NCI-H1930 (cell line): ENCODE measurements at regions not wholly inside any gene's neighbourhood (a gene's known extent, or its start where the extent isn't known, plus 50 kb on each side); places are given as distances from the start of the nearest gene placed in this dataset.
A peak's percentile ranks its signal among the peaks of the same experiment; 100 is the strongest.

Experiments
- DNase-seq, 2 experiments: peaks; one replicate each; lab custom pipeline; 2025; lab: John Stamatoyannopoulos, UW

DNA sequence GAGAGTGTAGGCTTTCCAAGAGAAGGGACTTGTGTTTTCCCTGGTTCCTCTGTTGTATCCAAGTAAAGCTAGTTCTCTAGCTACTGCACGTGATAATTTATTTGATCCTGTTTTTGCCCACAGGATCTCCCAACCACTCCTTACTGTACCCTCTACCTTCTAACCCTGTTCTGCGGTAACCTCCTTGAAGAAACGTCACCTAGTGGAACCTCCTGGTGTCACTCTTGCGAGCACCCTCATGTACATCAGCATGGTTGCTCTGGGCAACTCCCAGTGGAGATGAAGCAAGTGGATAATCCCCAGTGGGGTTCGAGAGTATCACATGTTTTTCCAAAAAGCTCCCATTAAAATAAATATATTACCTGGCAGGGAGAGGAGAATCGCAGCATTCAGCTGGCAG is 108.9 kb upstream of the CLMP start:
- DNase-seq: no peak

DNA sequence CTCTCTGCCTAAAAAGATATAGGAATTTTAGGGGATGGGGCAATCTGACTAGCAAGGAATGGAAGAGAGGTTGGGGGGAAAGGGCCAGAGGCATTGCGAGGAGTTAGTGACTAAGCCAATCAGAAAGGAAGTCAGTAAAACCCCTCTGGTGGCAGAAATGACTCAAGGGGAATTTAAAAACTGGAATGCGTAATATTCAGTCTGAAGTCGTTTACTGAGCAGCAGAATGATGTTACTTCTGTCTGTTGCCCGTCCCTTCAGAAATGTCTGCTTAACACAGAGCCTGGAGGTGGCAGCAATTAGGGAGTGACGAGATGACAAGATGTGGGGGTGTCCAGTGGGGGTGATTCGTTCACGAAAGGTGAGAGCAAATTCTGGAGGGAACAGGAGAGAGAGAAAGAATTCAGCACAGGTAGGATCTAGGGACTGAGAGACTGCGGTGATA is 107.7 kb upstream of the CLMP start:
- DNase-seq: no peak

DNA sequence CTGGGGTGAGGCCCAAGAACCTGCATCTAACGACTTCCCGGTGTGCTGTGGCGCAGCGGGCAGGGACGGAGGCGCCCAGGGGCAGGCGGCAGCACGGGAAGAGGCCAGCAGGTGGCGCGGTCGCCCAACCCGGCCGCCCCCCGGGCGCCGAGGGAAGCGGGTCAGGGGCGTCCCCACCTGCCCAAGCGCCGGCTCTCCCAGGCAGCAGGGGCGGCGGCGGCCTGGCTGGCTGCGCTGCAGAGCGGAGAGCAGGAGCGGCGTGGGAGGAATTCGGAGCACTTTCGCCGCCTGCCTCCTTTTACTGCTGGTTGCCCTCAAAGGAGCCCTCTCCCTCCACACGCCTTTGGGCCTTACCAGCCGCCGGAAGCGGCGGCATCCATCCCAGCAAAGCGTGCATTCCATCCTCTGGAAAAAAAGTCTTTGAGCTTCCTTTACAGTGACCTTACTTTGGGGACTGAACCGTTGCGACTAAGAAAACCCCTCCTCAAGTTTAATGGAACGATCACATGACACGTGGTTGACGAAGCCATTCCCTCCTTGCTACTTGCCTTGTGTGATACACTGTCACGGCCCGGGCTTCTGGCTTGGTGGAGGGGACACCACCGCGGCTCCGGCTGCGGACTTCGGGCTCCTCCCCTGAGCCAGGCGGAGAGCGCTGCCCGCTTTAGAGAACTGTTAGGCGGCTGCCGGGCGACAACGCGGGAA is 106.8 kb upstream of the CLMP start:
- DNase-seq: no peak

DNA sequence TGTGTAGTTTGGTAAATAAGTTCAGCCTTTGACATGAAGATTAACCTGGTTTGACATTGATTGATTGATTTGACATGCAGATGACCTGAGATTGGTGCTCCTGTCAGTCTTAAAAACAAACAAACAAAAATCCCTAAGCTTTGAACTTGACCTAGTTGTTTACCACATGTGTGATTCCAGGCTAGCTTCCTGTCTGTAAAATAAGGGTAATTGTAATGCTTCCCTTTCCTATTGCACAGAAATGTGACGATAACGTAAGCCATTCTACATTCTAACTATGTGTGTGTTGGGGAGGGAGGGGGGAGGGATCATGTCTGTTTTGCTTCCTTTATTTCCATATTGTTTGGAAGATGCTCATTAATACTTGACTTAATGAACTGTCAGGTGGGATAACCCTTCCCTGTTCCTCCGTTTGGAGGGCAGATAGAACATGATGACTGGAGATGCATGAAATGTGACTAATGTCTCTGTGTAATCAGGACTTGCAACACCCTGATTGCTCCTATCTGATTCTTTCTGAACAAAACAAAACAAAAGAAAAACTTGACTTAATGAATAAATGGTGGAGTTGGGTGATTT is 106.1 kb upstream of the CLMP start:
- DNase-seq: no peak

DNA sequence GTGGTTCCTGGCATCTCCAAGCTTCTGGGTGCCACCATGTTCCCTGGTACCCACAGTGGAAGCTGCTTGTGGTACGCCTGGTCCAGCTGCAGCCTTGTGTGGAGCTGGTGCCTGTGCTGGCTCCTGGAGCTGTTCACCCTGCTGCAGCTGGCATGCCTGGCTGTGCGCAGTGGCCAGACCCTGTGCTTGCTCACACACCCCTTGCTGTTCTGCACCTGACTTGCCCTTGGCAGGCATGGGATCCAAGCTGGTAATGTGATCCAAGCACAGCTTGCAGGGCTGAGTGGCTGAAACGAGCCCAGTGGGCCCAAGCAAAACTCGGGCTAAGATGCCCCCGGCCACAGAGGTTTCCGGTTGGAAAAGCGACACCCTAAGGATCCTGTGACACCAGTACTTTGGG is 104.7 kb upstream of the CLMP start:
- DNase-seq: no peak

DNA sequence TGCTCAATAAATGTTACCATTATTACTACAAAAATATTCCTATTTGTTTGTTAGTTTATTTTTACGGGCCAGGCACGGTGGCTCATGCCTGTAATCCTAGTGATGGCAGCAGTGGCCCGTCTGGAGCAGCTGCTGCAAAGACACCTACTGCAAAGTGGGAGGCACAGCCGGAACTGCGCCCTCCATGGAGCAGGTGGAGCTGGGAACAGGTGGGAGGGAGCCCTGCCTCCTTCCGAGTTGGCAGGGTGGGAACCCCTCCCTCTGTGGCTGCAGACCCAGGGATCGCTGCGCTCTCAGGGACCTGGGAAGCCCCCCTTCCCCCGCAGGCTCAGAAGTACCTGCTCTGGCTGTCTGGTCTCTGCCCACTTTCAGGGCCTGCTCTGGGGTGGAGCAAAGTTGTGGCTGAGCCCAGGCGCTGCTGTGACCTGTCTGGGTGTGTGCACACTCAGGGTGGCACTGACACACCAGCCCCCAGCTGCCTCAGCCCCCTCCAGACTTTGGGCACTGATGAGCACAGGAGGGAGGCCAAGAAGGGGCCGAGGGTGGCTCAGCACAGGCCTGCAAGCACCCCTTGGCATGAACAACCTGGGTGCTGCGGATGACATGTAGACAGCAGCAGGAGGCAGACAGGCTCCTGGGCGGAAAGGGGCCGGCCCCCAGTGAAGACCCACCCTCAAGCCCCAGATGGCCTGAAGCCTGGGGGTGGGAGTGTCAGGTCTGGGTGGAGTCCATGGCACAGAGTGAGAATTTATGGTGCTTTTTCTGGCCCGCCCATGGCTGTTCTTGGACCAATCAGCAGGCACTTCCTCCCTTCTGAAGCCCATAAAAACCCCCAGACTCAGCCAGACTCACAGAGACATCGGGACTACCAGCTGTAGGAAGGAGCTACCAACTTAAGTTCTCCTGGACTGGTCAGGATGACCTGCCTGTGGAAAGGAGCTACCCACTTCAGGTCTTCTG is 103.7 kb upstream of the CLMP start:
- no peak for DNase-seq

DNA sequence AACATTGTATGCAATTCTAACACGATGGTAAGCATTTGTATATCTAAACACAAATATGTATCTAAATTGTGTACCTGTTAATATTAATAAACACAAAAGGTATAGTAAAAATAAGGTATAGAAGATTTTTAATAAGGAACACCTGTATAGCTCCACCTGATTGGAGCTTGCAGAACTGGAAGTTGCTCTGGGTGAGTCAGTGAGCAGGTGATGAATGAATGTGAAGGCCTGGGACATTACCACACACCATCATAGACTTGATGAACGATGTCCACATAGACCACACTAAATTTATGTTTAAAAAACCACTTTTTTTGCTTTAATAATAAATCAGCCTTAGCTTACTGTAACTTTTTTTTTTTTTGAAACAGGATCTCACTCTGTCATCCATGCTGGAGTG is 97.6 kb upstream of the CLMP start:
- DNase-seq: no peak

DNA sequence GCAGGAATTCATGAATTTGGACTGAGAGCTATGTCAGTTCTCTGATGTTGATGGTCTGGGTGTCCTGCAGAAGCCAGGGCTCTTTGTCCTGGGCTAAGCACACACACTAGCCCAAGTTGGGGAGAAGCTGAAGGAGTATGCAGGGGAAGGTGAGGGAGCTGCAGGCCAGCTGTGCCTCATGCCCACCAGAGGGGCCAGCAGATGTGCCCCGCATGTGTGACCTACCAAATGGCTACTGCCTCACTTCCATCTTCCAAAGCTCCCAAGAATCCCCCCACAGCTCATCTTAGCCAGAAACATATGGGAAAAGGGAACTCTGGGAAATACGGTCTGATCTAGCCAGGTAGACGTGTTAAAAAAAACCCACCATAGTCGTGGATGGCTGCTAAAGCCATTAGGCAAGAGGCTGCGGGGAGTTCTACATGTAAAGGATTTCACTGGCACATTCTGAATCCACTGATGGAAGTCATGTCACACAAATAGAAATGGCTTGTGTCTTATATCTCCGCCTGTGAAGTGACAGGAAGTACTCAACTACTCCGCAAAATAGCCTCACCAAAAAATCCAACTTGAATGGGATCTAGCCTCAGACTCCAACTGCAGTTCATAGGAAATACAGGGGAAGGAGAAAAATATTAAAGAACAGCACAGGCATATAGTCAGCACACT is 96.3 kb upstream of the CLMP start:
- no peak for DNase-seq

DNA sequence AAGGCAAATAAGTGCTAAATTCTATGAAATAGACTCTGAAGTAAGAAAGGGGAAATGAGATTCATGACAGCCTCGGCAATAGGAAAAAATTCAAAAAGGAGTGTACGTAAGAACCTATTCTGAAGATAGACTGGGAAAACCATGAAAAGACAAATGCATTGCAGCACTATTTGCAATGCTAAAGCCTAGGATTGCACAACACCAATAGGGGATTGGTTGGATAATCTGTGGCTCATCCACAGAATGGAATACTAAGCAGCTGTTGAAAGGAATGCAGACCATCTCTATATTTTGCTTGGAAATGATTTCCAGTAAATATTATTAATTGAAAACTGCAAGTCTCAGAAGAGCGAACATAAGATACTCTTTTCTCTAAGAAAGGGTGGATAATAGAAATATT is 91.7 kb upstream of the CLMP start:
- DNase-seq: no peak

DNA sequence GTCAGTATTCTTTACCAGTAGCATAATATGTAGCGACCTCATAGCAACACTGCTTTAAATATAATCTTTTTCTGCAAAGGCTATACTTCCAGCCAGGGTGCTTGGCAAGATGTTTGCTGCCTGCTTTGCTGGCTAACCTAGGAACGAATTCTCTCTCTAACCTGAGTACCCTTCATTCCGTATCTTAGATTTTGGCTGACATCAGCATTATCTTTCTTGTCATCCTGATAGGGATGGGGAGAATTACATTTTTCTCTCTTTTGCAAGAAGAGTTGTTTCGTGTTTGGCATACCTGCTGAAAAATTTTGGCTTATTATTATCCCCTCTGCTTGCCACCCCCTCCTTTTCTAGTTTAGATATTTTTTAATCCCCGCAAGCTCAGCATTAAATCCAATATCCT is 91.2 kb upstream of the CLMP start:
- no peak for DNase-seq

DNA sequence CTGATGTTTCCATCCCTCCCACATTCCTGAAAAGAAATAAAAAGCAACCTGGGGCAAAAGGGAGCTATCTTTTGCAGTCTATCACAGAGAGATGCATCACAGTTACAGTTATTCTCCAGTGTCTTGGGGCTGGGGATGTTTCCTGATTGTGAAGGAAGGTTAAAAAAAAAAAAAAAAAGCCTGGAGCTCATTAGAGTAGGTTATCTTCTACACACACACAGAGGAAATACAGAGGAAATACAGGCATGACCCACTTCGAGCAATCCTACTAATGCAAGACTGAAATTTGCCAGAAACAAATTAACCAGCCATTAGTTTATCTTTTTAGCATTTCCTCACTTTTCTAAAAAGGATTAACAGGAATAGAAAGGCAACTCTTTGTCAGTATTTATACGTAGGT is 89.4 kb upstream of the CLMP start:
- DNase-seq: no peak

DNA sequence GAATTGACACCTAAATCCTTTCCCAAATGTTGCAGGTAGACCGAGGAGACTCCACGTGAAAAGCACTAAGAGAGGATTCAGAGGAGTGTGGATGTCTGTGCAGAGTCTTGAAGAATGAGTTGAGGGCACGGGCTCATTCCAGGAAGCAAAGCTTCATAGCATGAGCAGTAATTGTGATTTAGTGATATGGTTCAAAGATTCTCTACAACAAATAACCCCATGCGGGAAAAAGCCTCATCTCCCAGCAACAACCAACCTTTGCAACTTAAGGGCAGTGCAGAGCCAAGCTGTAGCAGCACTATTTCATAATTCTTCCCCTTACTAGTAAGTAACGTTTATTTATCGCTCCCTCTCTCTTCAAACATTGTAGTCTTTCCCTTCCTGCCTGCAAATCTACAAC is 87.5 kb upstream of the CLMP start:
- DNase-seq: no peak

DNA sequence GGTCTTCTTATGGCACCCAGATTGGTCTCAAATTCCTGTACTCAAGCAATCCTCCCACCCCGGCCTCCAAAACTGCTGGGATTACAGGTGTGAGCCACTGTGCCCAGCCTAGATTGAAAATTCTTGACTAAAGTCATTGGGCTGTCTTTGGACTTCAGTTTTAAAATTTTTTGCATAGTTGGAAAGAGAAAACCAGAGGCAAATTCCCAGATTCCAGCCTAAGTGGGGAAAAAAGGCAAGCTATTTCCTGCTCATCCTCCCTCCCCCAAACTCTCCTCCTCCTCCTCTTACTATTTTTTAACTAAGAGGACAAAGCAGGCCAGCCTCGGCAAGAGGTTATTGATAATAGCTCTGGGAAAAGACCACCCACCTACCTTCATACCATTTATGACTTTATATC is 78.6 kb upstream of the CLMP start:
- no peak for DNase-seq

DNA sequence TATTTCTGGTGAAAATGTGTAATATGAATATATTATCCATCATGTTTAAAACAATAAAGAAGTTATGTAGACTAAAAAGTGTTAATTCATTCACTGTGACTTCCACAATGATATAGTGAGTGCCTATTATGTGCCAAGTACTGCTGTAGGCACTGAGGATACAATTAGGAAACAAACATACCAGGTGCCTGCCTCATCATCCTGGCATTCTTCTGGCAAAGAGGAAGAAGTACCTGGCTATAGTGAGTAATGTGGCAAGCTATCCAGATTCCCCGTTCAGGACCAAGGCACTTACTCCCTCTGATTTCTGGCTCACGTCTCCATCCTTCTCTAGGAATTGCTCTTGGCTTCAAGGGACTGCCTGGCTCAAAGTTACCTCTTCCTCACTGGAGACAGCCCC is 77.5 kb upstream of the CLMP start:
- DNase-seq: no peak

DNA sequence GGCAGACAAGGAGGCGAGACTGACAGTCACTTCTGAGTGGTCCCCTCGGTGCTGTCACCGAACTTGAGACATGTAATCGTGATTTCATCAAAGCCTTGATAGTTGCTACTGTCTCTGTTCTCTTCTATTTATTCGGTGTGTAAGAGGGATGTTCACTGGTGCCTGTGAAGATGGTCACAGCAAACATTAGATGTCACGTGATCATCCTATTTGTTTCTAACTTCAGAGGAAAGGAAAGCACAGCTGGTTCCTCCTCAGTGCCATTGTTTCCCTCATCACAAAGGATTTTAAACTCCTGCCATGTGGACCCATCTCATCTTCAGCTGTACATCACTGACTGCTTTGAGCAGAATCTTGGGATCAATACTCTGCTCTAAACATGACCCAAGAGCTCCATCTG is 73.1 kb upstream of the CLMP start:
- no peak for DNase-seq

DNA sequence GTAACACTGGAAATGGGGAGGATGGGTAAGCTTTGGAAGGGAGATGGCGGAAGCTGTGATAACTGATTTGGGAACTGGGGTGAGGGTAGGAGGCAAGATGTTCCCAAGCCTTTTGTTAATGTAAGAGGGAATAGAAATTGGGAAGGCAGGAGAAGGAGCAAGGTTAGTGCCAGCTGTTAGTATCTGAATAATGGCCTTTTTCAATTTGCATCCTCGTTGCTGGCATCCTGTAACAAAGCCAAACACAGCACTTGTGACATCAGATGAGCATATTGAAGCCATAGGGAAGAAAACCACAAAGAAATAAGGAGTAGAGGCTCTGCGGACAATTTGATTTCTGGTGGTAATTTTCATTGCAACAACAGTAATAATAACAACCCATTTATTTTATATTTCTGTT is 70.9 kb upstream of the CLMP start:
- no peak for DNase-seq

DNA sequence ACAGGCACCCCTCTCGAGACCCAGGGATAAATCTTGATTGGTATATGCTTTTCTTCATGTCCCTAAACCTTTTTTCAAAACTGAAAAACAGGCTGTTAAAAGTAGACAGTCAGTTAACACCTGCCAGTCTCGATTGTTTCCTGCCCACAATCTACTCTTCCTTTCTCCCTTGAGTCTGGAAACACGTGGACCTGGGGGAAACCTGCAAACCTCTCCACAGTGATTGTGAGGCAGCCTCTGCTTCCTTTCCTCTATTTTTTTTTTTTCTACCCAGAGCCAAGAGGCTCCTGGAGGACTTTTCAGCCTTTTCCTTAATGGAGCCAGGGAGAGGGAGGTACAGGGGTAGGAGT is 69.4 kb upstream of the CLMP start:
- DNase-seq: no peak

DNA sequence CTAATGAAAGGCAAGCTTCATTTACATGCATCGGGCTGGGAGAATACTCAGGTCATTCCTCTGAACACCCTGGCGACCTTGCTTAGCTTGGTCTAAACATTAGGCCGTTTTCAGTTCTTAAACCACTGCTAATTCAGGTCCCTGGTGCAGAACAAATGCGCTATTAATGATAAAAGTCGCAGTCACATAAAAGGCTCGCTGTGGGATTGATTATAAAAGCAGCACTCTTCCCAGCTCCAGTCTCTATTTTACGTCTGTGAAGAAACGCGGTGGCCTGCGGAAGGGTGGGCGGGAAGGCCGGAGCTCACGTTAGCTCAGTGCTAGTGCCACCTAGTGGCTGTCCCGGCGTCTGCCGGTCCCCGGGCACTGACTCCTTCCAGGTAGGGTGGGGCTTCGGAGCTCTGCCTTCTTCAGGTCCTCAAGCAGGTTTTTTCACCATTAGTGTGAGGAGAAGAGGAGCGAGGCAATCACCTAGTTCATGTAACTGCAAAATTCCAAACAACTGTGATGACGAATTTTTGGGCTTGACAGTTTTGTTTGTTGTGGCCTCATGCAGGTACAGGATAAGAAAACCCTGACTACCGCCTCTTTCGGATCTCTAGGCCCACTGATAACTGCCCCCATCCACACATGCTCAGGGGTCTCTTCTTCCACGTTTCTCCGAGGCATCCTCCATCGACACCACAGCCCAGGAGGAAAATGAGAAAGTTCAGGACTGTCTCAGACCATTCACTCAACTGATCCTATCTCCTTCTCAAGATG is 66.5 kb upstream of the CLMP start:
- DNase-seq: peak; percentile 56 to 73

DNA sequence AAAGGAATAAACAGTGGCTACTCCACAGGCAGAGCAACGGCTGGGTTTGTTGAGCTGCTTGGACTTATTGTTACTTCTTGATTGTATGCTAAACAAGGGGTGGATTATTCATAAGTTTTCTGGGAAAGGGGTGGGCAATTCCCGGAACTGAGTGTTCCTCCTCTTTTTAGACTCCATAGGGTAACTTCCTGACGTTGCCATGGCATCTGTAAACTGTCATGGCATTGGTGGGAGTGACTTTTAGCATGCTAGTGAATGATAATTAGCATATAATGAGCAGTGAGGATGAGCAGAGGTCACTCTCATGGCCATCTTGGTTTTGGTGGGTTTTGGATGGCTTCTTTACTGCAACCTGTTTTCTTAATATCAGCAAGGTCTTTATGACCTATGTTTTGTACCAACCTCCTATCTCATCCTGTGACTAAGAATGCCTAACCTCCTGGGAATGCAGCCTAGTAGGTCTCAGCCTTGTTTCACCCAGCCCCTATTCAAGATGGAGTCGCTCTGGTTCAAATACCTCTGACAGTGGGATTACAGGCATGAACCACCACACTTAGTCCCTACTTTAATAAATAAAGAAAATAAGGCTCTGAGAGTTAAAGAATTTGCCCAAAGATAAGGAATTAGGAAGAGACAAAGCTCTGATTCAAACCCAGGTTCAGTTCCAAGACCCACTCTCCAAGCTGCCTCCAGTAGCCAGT is 65.6 kb upstream of the CLMP start:
- no peak for DNase-seq

DNA sequence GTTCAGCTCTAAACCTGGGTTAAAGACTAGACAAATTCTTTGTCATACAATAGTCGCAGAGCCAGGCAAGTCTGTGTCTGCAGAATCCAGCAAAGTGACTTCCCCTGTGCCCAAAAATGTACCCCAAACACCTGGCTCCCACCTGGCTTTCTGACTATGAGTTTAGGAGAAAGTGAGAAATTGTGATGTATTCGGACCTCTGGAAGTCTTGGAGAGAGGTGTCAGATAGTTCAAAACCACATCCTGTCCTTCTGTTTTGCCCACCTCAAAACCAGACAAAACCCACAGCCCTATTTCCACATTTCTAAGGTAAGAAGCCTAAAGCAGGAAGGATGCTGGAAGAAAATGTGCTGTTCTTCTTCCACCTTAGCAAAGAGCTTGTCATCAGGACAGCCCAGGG is 63.8 kb upstream of the CLMP start:
- DNase-seq: no peak

DNA sequence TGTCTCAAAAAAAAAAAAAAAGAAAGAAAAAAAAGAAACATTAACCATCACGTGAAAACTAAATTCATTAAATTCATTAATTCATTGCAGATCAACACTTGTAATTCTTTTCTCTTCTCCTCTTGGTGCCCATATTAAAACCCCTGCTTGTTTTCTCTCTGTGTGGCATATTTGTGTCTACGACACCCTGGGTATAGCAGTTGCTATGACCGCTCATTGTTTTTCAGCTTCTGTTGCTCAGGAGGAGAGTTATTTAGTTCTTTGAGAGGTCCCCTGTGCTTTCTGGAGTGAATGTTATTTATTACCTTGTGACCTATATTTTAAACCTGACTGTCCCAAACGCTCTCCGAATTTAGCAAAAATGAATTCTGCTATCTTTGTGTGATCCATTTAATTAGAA is 62.3 kb upstream of the CLMP start:
- DNase-seq: no peak
